Thyroid gland (tissue), 4 donors: ENCODE measurements at regions not wholly inside any gene's neighbourhood (a gene's known extent, or its start where the extent isn't known, plus 50 kb on each side); places are given as distances from the start of the nearest gene placed in this dataset.
A peak's percentile ranks its signal among the peaks of the same experiment; 100 is the strongest.

ENCODE experiments used
- DNase-seq, 2 donors: peaks; one replicate each; pipeline ENCODE4 v3.0.0-alpha.2; 2019
- H3K27ac ChIP-seq, 3 donors: fragments of 200-600 bp; sonication (generic); 1 replicate in 2 of 3; 2 replicates in 1 of 3; pipeline ENCODE4 v1.5.1; 2016 to 2019; ENCODE audit warnings: mild to moderate bottlenecking in 1 of 3, moderate library complexity in 1 of 3
- H3K27me3 ChIP-seq: fragments of 200-600 bp; sonication (generic); one replicate; pipeline ENCODE4 v1.5.1; 2019
- H3K36me3 ChIP-seq, 2 donors: fragments of 200-600 bp; sonication (generic); one replicate each; pipeline ENCODE4 v1.5.1; 2016 to 2019
- H3K4me1 ChIP-seq, 2 donors: fragments of 200-600 bp; sonication (generic); one replicate each; pipeline ENCODE4 v1.5.1; 2017 to 2019
- H3K4me3 ChIP-seq, 3 donors: fragments of 200-600 bp; sonication (generic); replicated peaks in 1 of 3; 1 replicate in 2 of 3; 2 replicates in 1 of 3; pipeline ENCODE4 v1.5.1; 2016; ENCODE audit warnings: mild to moderate bottlenecking in 1 of 3
- H3K9me3 ChIP-seq: fragments of 200-600 bp; sonication (generic); one replicate; pipeline ENCODE4 v1.5.1; 2017
- POLR2A ChIP-seq, 2 donors: fragments of 450-650 bp; IDR thresholded peaks; one replicate each; pipeline ENCODE4 v1.6.1; 2017; ENCODE audit warnings: antibody characterized with exemption in 2 of 2, mild to moderate bottlenecking in 2 of 2, moderate library complexity in 1 of 2
- WGBS, 2 donors: methylation state at CpG; one replicate each; pipeline ENCODE4 v1.1.5; 2017; 5-methylcytosine and 5-hydroxymethylcytosine counted together
- intact Hi-C: fragments of 100-400 bp; cut with DNase I; formaldehyde crosslinking; loops from one replicate; pipeline ENCODE4 v1.15.1; 2023
- TF ChIP-seq, protein P1 (sequence below), 6 experiments: fragments of 200-600 bp in 3 of 6; fragments of 450-650 bp in 3 of 6; sonication (generic) in 3 of 6; IDR thresholded peaks; one replicate each; pipeline ENCODE4 v1.5.1; 2016 to 2019; ENCODE audit warnings: antibody characterized with exemption in 6 of 6, mild to moderate bottlenecking in 2 of 6, inconsistent platforms in 1 of 6, moderate library complexity in 1 of 6

GRCh38 chr1:182126272-182126800 is 64.8 kb upstream of the ZNF648 start:
- no peak for DNase-seq
- Histone ChIP-seq H3K36me3 (no peaks in the 10 kb centered on the region), H3K4me1 (peaks cover 38 to 44% of the 10 kb centered on the region in 2 donors), H3K9me3 (no peaks in the 10 kb centered on the region), H3K4me3 (no peak overlapping the region), H3K27ac (peak overlapping the region in 1 of 3 donors; percentile 95), H3K27me3 (no peaks in the 10 kb centered on the region)
- intact Hi-C loops = no loop called here
- 76 to 79% methylated on average over 2 of the region's 2 CpGs for WGBS, 2 donors
- no peak for TF ChIP-seq POLR2A (IDR thresholded peaks at IDR 0.05)
- TF ChIP-seq, protein P1, sequence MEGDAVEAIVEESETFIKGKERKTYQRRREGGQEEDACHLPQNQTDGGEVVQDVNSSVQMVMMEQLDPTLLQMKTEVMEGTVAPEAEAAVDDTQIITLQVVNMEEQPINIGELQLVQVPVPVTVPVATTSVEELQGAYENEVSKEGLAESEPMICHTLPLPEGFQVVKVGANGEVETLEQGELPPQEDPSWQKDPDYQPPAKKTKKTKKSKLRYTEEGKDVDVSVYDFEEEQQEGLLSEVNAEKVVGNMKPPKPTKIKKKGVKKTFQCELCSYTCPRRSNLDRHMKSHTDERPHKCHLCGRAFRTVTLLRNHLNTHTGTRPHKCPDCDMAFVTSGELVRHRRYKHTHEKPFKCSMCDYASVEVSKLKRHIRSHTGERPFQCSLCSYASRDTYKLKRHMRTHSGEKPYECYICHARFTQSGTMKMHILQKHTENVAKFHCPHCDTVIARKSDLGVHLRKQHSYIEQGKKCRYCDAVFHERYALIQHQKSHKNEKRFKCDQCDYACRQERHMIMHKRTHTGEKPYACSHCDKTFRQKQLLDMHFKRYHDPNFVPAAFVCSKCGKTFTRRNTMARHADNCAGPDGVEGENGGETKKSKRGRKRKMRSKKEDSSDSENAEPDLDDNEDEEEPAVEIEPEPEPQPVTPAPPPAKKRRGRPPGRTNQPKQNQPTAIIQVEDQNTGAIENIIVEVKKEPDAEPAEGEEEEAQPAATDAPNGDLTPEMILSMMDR (IDR thresholded peaks at IDR 0.05) = no peak

DNA sequence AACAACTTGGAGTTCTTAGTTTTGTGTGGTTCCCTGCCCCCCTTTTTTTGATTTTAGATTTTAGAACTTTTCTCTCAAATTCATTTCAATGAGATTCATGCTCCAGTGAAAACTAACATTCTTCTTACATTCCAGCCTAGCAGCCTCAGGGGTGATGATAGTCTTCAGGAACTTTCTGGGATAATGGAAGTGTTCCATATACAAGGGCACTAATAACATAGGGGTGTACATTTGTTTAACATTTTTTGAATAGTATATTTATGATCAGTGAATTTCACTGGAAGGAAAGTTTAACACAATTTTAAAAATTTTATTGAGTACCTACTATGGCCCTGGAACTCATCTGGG is 61.4 kb upstream of the ZNF648 start:
- H3K4me3 ChIP-seq = no peak overlapping the region
- no peak for DNase-seq
- H3K36me3 ChIP-seq = no peaks in the 10 kb centered on the region
- H3K27me3 ChIP-seq = no peaks in the 10 kb centered on the region
- TF ChIP-seq, protein P1 (IDR thresholded peaks at IDR 0.05) = no peak
- TF ChIP-seq POLR2A (IDR thresholded peaks at IDR 0.05) = no peak
- H3K4me1 ChIP-seq = peaks cover 33 to 35% of the 10 kb centered on the region in 2 donors
- intact Hi-C loops = no loop called here
- H3K27ac ChIP-seq = peak overlapping the region; percentile 84 to 97 (median 88)
- H3K9me3 ChIP-seq = no peaks in the 10 kb centered on the region

DNA sequence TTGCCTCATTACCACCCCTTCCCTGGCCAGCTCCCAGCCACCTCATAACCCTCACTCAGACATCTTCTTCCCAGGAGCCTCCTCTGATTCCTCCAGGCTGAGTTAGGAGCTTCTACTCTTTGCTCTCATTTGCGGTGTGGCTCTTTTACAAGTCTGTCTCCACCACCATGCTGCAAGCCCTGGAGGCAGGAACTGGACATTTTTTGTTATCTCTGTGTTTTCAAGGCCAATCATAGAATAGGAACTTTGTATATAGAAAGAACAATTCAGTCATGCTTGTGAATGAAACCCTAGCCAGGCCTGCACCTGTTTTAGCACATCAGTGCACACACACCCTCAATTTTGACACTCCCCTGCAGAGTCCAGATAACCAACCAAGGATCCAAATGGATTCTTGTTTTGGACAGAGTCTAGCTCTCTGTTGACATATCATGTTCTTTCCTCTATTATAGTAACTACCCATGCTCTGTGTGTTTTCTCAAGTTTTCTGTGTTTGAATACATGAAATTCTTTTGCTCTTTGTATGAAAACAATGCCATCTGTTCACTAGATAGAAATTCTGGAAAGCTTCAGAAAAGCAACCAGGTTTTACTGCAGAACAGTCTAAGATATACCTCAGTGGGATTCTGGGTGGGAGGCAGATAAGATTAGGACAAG is 60.9 kb upstream of the ZNF648 start:
- no peaks in the 10 kb centered on the region for H3K27me3 ChIP-seq
- no peaks in the 10 kb centered on the region for H3K36me3 ChIP-seq
- no peak overlapping the region for H3K4me3 ChIP-seq
- intact Hi-C loops = no loop called here
- H3K4me1 ChIP-seq = peaks cover 28 to 35% of the 10 kb centered on the region in 2 donors
- peak in 1 of 2 donors; percentile 54 for DNase-seq
- H3K9me3 ChIP-seq = no peaks in the 10 kb centered on the region
- WGBS, 2 donors = 81 to 88% methylated on average over 1 of the region's 1 CpG
- TF ChIP-seq POLR2A (IDR thresholded peaks at IDR 0.05) = peak in 1 of 2 donors; percentile 19
- TF ChIP-seq, protein P1 (IDR thresholded peaks at IDR 0.05) = no peak
- peak overlapping the region; percentile 84 to 97 (median 88) for H3K27ac ChIP-seq

- H3K36me3 ChIP-seq = no peaks in the 10 kb centered on the region
- no peak overlapping the region for H3K4me3 ChIP-seq
- no peaks in the 10 kb centered on the region for H3K27me3 ChIP-seq
- peaks cover 28 to 31% of the 10 kb centered on the region in 2 donors for H3K4me1 ChIP-seq
- 94 to 97% methylated on average over 2 of the region's 2 CpGs for WGBS, 2 donors
- no peak for TF ChIP-seq POLR2A (IDR thresholded peaks at IDR 0.05)
- TF ChIP-seq, protein P1 (IDR thresholded peaks at IDR 0.05) = no peak
- H3K9me3 ChIP-seq = no peaks in the 10 kb centered on the region
- intact Hi-C loops = no loop called here
- DNase-seq = no peak
- H3K27ac ChIP-seq = peak overlapping the region; percentile 84 to 97 (median 88)
These were observed 60.3 kb upstream of the ZNF648 start for GRCh38 chr1:182121787-182122186.

DNA sequence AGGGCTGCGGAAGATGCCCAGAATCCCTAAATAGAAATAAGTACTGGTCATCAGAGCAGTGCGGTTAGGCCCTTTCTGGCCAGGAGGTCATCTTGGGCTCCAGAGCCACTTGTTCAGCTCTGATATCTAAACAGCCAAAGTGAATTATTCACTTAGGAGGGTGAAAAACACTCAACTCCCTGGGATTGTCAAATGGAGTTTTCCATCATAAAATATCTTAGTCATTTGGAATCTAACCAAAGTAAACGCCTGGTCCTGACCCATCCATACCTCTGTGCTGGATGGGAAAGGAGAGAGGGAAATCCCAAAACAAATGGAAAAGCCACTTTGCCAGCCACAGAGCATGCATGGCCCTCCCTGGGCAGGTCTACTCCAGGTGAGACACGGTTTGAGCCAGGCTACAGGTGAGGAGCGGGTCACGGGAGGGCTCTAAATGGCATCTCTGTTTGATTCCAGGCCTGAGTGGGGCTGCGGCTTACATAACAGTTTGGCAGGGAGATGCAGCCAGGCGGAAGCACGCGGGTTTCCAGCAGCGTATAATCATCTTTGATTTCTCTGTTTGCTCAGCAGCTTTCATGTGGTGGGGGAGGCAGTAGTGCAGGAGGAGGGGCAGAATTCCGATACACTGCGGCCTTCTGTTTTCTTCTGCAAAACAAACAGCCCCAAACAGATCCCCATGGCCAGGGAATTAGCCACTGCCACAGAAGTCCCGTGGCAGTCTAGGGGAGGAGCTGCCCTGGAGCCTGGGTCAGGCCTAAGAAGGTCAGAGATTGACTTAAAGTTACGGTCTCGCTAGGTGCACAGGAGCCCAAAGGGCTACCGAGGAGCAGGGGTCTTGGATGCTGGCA is 59.1 kb upstream of the ZNF648 start:
- no peaks in the 10 kb centered on the region for H3K9me3 ChIP-seq
- intact Hi-C loops = no loop called here
- 34 to 49% methylated on average over 17 of the region's 17 CpGs for WGBS, 2 donors
- peak overlapping the region; percentile 84 to 97 (median 88) for H3K27ac ChIP-seq
- H3K27me3 ChIP-seq = no peaks in the 10 kb centered on the region
- peaks cover 28 to 31% of the 10 kb centered on the region in 2 donors for H3K4me1 ChIP-seq
- DNase-seq = peak; percentile 77 to 88
- H3K36me3 ChIP-seq = no peaks in the 10 kb centered on the region
- TF ChIP-seq, protein P1 (IDR thresholded peaks at IDR 0.05) = peak in 1 of 6 experiments; percentile 4
- TF ChIP-seq POLR2A (IDR thresholded peaks at IDR 0.05) = no peak
- no peak overlapping the region for H3K4me3 ChIP-seq
